Epithelial cell of proximal tubule (primary cell): ENCODE measurements at regions not wholly inside any gene's neighbourhood (a gene's known extent, or its start where the extent isn't known, plus 50 kb on each side); places are given as distances from the start of the nearest gene placed in this dataset.

Source experiments
- DNase-seq: peaks from one replicate; pipeline ENCODE4 v3.0.0-alpha.2; 2011; ENCODE audit warnings: low read depth
- H3K4me3 ChIP-seq: 2 replicates; pipeline ENCODE4 v1.5.1; 2011; ENCODE audit warnings: low read depth, mild to moderate bottlenecking, low read length
- TF ChIP-seq, protein P1 (sequence below): conservative IDR thresholded peaks from 2 replicates; pipeline ENCODE4 v1.5.1; 2012; ENCODE audit warnings: low read depth, mild to moderate bottlenecking, low read length

DNA sequence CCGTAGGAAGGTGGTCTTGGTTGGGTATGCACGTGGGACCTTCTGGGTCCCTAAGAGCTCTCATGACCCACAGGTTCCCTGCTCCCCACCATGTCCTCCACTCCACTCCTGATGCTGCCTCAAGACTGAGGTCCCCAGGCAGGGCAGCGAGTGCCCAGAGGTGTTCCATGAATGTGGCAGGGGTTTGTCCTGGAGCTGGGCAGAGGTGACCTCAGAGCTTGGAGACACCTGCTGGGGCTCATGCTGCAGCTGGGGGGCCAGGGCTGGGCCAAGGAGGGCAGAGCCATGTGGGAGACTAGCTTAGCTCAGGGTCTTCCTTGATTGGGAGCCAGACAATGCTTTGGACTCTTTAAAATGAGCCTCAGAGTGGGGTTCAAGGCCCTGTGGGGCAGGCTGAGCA lies 74.0 kb upstream of the PITX1 start:
- DNase-seq, result no peak
- H3K4me3 ChIP-seq, result no peak overlapping the region
- TF ChIP-seq, protein P1, sequence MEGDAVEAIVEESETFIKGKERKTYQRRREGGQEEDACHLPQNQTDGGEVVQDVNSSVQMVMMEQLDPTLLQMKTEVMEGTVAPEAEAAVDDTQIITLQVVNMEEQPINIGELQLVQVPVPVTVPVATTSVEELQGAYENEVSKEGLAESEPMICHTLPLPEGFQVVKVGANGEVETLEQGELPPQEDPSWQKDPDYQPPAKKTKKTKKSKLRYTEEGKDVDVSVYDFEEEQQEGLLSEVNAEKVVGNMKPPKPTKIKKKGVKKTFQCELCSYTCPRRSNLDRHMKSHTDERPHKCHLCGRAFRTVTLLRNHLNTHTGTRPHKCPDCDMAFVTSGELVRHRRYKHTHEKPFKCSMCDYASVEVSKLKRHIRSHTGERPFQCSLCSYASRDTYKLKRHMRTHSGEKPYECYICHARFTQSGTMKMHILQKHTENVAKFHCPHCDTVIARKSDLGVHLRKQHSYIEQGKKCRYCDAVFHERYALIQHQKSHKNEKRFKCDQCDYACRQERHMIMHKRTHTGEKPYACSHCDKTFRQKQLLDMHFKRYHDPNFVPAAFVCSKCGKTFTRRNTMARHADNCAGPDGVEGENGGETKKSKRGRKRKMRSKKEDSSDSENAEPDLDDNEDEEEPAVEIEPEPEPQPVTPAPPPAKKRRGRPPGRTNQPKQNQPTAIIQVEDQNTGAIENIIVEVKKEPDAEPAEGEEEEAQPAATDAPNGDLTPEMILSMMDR, result no peak

DNA sequence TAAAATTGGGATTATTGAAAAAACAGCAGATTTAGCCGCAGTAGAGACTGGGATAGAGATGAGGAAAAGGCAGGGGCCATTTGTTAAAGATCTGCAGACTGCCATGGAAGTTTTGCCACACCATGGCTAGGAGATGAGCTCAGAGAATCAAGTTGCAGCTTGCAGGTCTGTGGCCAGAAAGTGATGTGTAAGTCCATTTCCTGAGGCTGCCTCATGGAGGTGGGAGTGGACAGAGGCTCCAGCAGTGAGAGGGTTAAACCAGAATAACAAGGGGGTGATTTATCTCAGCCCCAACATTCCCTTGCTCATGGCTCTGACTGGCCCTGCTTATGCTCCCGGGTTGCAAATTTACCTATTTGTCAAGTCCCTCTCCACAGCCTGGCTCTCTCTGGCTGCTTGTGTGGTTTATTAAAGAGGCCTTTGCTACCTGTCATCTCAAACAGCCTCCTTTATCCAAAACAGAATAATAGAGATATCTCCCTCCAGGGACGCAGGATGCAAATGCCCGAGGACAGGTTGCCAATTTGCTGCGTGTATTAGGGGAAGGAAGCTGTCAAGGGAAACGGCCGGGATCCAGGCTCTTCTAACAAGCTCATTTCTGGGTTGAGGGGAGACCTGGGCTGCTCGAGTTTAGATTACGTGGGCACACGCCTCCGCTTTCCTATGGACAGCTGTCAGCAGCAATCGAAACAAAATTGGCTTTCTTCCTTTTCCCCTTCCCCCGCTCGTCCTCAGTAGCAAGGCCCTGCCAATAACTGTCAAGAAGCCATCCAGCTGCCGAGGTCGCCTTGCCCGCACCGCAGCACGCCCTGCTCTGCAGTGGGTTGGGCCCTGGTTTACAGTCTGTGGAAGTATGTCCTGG lies 72.8 kb upstream of the PITX1 start:
- H3K4me3 ChIP-seq, result no peak overlapping the region
- DNase-seq, result no peak
- TF ChIP-seq, protein P1, result no peak

DNA sequence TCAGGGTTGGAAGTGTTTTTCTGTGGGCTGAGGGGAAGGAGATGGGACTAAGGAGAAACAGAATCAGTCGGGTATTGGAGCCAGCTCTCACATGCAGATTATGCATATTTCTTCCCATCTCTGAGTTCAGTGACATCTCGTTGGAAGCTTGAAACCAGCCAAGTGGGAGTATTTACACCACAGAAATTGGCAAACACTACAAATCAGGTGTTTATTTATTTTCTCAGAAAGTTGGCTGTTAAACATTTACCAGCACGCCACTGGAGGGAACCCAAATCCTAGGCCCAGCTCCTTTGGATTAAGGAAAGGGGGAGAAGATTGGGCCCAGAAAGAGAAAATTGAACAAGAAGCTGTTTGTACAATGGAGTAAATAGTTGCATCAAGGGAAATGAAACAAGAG lies 72.1 kb upstream of the PITX1 start:
- no peak overlapping the region for H3K4me3 ChIP-seq
- TF ChIP-seq, protein P1, result no peak
- DNase-seq, result no peak

DNA sequence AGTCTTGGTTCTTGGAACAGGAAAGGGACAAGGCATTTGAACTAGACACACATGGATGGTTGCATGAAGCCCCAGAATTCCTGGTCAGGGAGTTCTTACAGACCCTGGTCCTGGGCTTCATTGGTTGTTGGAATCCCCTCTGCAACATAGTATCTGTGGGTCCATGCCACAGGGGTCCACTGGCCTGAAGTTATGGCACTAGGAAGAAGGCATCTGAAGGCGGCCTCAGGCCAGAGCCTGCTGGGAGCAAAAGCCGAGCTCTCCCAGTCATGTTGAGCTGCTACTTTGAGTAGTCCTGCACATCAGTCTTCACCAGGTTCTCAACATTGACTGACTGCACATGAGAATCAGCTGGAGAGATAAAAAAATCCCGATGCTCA lies 71.1 kb upstream of the PITX1 start:
- TF ChIP-seq, protein P1, result no peak
- DNase-seq, result no peak
- H3K4me3 ChIP-seq, result no peak overlapping the region

DNA sequence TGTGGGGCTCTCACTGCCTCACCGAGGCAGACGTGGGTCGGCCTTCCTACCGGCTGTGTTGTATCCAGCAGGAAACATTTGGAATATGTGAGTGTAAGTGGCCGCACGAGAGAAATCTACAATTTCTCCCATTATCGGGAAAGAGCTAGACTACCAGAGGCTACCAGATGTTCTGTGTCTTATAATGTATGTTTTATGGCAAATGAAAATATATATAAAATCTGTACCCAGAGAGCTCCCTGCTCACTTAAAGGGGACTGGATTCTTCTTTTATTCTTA lies 69.5 kb upstream of the PITX1 start:
- H3K4me3 ChIP-seq, result no peak overlapping the region
- no peak for DNase-seq
- TF ChIP-seq, protein P1, result no peak

DNA sequence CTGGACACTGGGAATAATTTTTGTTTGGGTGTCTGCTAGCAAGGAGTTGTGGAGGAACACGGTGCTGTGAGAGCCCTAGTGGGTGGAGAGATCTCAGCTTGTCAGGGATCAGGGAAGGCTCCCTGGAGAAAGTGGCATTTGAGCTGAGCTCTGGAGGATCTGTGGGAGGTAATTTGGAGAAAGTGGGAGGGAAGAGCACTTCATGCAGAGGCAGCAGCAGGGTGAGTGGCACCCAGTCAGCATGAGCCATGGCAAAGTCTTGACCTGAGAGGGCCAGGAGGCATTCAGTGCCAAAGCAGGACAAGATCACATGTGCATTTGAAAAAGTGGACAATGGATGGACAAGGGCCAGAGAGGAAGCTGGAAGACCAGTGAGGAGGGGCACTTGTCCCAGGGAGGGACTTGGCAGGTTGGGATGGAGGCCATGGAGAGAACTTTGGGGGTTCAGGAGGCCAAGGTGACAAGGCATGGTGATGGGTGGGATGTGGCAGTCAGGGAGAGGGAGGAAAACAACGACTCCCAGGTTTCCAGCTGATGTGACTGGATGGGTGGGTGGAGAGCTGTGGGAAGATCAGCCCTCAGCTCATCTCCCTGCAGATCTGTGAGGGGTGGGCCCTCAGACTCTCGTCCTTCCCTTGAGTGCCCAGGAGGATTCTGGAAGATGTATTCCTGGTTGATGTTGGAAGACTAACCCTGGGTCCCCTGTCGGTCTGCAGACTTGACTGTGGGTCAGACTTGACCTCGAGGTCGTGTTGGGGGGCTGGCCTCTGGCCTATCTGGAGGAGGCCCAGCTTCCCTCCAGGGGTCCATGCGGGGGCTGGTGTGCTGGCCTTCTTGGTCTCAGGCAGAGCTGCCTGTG lies 68.9 kb upstream of the PITX1 start:
- TF ChIP-seq, protein P1, result no peak
- DNase-seq, result no peak
- H3K4me3 ChIP-seq, result no peak overlapping the region
